SJSA1 (cell line): ENCODE measurements at regions not wholly inside any gene's neighbourhood (a gene's known extent, or its start where the extent isn't known, plus 50 kb on each side); places are given as distances from the start of the nearest gene placed in this dataset.
A peak's percentile ranks its signal among the peaks of the same experiment; 100 is the strongest.

Source experiments
- DNase-seq, 2 experiments: peaks; one replicate each; pipeline ENCODE4 v3.0.0-alpha.2; 2015 to 2020; ENCODE audit warnings: low spot score in 2 of 2, low read depth in 1 of 2
- H3K27ac ChIP-seq: fragments of 250-450 bp; sonication (Bioruptor Pico); 2 replicates; pipeline ENCODE4 v1.5.1; 2020; ENCODE audit warnings: mild to moderate bottlenecking, moderate library complexity
- H3K27me3 ChIP-seq: fragments of 250-450 bp; sonication (Bioruptor Pico); replicated peaks from 2 replicates; pipeline ENCODE4 v1.5.1; 2020; ENCODE audit warnings: mild to moderate bottlenecking, moderate library complexity
- H3K36me3 ChIP-seq: fragments of 250-450 bp; sonication (Bioruptor Pico); 2 replicates; pipeline ENCODE4 v1.5.1; 2020; ENCODE audit warnings: mild to moderate bottlenecking
- H3K4me1 ChIP-seq: fragments of 250-450 bp; sonication (Bioruptor Pico); replicated peaks from 2 replicates; pipeline ENCODE4 v1.6.1; 2021; ENCODE audit warnings: mild to moderate bottlenecking
- H3K4me3 ChIP-seq: fragments of 250-450 bp; sonication (Bioruptor Pico); 2 replicates; pipeline ENCODE4 v1.5.1; 2020; ENCODE audit warnings: mild to moderate bottlenecking
- H3K9me3 ChIP-seq: fragments of 250-450 bp; sonication (Bioruptor Pico); replicated peaks from 2 replicates; pipeline ENCODE4 v1.5.1; 2020; ENCODE audit warnings: mild to moderate bottlenecking

GRCh38 chr6:26196846-26197635, 109.8 kb downstream of the HFE start:
- peak overlapping the region; percentile 71 for H3K27ac ChIP-seq
- H3K4me3 ChIP-seq, result peak overlapping the region; percentile 56
- peaks cover 10% of the 10 kb centered on the region for H3K4me1 ChIP-seq
- peaks cover 12% of the 10 kb centered on the region for H3K36me3 ChIP-seq
- H3K9me3 ChIP-seq, result no peaks in the 10 kb centered on the region
- no peaks in the 10 kb centered on the region for H3K27me3 ChIP-seq
- DNase-seq, result peak; percentile 90 to 96

- Histone ChIP-seq H3K4me1 (peaks cover 10% of the 10 kb centered on the region), H3K27me3 (no peaks in the 10 kb centered on the region), H3K27ac (peak overlapping the region; percentile 71), H3K9me3 (no peaks in the 10 kb centered on the region), H3K4me3 (peak overlapping the region; percentile 56), H3K36me3 (peaks cover 12% of the 10 kb centered on the region)
- DNase-seq, result peak in 1 of 2 experiments; percentile 71
Observed at GRCh38 chr6:26197636-26197932, 110.4 kb downstream of the HFE start.

GRCh38 chr6:26197933-26198721, 110.9 kb downstream of the HFE start:
- peak overlapping the region; percentile 71 for H3K27ac ChIP-seq
- peak overlapping the region; percentile 56 for H3K4me3 ChIP-seq
- peaks cover 10% of the 10 kb centered on the region for H3K4me1 ChIP-seq
- H3K36me3 ChIP-seq, result peaks cover 12% of the 10 kb centered on the region
- peak; percentile 59 to 75 for DNase-seq
- H3K27me3 ChIP-seq, result no peaks in the 10 kb centered on the region
- H3K9me3 ChIP-seq, result no peaks in the 10 kb centered on the region

- DNase-seq, result no peak
- Histone ChIP-seq H3K36me3 (peaks cover 12% of the 10 kb centered on the region), H3K27ac (peak overlapping the region; percentile 71), H3K4me1 (peaks cover 9% of the 10 kb centered on the region), H3K4me3 (peak overlapping the region; percentile 56), H3K9me3 (no peaks in the 10 kb centered on the region), H3K27me3 (no peaks in the 10 kb centered on the region)
Observed at GRCh38 chr6:26198722-26199056, 111.5 kb downstream of the HFE start.

- no peaks in the 10 kb centered on the region for H3K27me3 ChIP-seq
- H3K4me3 ChIP-seq, result peak overlapping the region; percentile 56
- DNase-seq, result peak; percentile 76 to 97
- H3K36me3 ChIP-seq, result peaks cover 12% of the 10 kb centered on the region
- H3K4me1 ChIP-seq, result peaks cover 14% of the 10 kb centered on the region
- peak overlapping the region; percentile 71 for H3K27ac ChIP-seq
- no peaks in the 10 kb centered on the region for H3K9me3 ChIP-seq
Observed at GRCh38 chr6:26199057-26199772, 112.0 kb downstream of the HFE start.

- peaks cover 14% of the 10 kb centered on the region for H3K4me1 ChIP-seq
- H3K4me3 ChIP-seq, result peak overlapping the region; percentile 56
- no peaks in the 10 kb centered on the region for H3K9me3 ChIP-seq
- no peak for DNase-seq
- H3K36me3 ChIP-seq, result peaks cover 17% of the 10 kb centered on the region
- H3K27me3 ChIP-seq, result no peaks in the 10 kb centered on the region
- peak overlapping the region; percentile 54 for H3K27ac ChIP-seq
Observed at GRCh38 chr6:26199773-26200764, 112.8 kb downstream of the HFE start.

GRCh38 chr6:26200918-26201721, 113.9 kb downstream of the HFE start:
- no peak for DNase-seq
- H3K36me3 ChIP-seq, result peaks cover 14% of the 10 kb centered on the region

GRCh38 chr6:26202201-26202611, 115.0 kb downstream of the HFE start:
- peaks cover 23% of the 10 kb centered on the region for H3K4me1 ChIP-seq
- H3K9me3 ChIP-seq, result no peaks in the 10 kb centered on the region
- 0 out of 2 replicates have a peak, but pooled peaks cover 5% of the 10 kb centered on the region for H3K36me3 ChIP-seq
- no peak overlapping the region for H3K4me3 ChIP-seq
- H3K27ac ChIP-seq, result no peak overlapping the region
- no peaks in the 10 kb centered on the region for H3K27me3 ChIP-seq
- no peak for DNase-seq

More at GRCh38 chr6:26200918-26201721, 113.9 kb downstream of the HFE start:
- Histone ChIP-seq H3K4me1 (peaks cover 15% of the 10 kb centered on the region), H3K27ac (no peak overlapping the region), H3K9me3 (no peaks in the 10 kb centered on the region), H3K27me3 (no peaks in the 10 kb centered on the region), H3K4me3 (no peak overlapping the region)

GRCh38 chr6:26202811-26203583, 115.8 kb downstream of the HFE start:
- Histone ChIP-seq H3K9me3 (no peaks in the 10 kb centered on the region), H3K4me3 (no peak overlapping the region), H3K4me1 (peaks cover 23% of the 10 kb centered on the region), H3K27ac (peak overlapping the region; percentile 99; the same call in 1 of the 2 replicates), H3K27me3 (no peaks in the 10 kb centered on the region), H3K36me3 (0 out of 2 replicates have a peak, but pooled peaks cover 5% of the 10 kb centered on the region)
- no peak for DNase-seq

- Histone ChIP-seq H3K36me3 (0 out of 2 replicates have a peak, but pooled peaks cover 5% of the 10 kb centered on the region), H3K27ac (peak overlapping the region; percentile 99), H3K4me3 (peak overlapping the region; percentile 57), H3K4me1 (peaks cover 23% of the 10 kb centered on the region), H3K27me3 (no peaks in the 10 kb centered on the region), H3K9me3 (no peaks in the 10 kb centered on the region)
- DNase-seq, result peak; percentile 98 to 99
Observed at GRCh38 chr6:26204332-26205160, 117.3 kb downstream of the HFE start.

GRCh38 chr6:26205161-26205624, 118.0 kb downstream of the HFE start:
- H3K36me3 ChIP-seq, result 0 out of 2 replicates have a peak, but pooled peaks cover 5% of the 10 kb centered on the region
- peak overlapping the region; percentile 99 for H3K27ac ChIP-seq
- peak overlapping the region; percentile 57 for H3K4me3 ChIP-seq
- DNase-seq, result peak; percentile 88 to 90
- H3K9me3 ChIP-seq, result no peaks in the 10 kb centered on the region
- peaks cover 18% of the 10 kb centered on the region for H3K4me1 ChIP-seq
- H3K27me3 ChIP-seq, result no peaks in the 10 kb centered on the region
